ENCODE measurements at regions not wholly inside any gene's neighbourhood (a gene's known extent, or its start where the extent isn't known, plus 50 kb on each side); places are given as distances from the start of the nearest gene placed in this dataset.

- TF ChIP-seq, protein P1, sequence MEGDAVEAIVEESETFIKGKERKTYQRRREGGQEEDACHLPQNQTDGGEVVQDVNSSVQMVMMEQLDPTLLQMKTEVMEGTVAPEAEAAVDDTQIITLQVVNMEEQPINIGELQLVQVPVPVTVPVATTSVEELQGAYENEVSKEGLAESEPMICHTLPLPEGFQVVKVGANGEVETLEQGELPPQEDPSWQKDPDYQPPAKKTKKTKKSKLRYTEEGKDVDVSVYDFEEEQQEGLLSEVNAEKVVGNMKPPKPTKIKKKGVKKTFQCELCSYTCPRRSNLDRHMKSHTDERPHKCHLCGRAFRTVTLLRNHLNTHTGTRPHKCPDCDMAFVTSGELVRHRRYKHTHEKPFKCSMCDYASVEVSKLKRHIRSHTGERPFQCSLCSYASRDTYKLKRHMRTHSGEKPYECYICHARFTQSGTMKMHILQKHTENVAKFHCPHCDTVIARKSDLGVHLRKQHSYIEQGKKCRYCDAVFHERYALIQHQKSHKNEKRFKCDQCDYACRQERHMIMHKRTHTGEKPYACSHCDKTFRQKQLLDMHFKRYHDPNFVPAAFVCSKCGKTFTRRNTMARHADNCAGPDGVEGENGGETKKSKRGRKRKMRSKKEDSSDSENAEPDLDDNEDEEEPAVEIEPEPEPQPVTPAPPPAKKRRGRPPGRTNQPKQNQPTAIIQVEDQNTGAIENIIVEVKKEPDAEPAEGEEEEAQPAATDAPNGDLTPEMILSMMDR (IDR thresholded peaks at IDR 0.05; ENCODE audit: low read depth, low read length) = no peak
- no peak for TF ChIP-seq POLR2A (IDR thresholded peaks at IDR 0.05; ENCODE audit: extremely low read depth, insufficient read length)
These were observed 107.6 kb downstream of the HAUS1 start for GRCh38 chr18:46211816-46212215.
